LNCAP (cell line): ENCODE measurements at regions not wholly inside any gene's neighbourhood (a gene's known extent, or its start where the extent isn't known, plus 50 kb on each side); places are given as distances from the start of the nearest gene placed in this dataset.

Source experiments
- TF ChIP-seq, protein P1 (sequence below): fragments of 450-650 bp; IDR thresholded peaks from 2 replicates; pipeline ENCODE4 v1.5.1; 2017; ENCODE audit warnings: mild to moderate bottlenecking

- TF ChIP-seq, protein P1, sequence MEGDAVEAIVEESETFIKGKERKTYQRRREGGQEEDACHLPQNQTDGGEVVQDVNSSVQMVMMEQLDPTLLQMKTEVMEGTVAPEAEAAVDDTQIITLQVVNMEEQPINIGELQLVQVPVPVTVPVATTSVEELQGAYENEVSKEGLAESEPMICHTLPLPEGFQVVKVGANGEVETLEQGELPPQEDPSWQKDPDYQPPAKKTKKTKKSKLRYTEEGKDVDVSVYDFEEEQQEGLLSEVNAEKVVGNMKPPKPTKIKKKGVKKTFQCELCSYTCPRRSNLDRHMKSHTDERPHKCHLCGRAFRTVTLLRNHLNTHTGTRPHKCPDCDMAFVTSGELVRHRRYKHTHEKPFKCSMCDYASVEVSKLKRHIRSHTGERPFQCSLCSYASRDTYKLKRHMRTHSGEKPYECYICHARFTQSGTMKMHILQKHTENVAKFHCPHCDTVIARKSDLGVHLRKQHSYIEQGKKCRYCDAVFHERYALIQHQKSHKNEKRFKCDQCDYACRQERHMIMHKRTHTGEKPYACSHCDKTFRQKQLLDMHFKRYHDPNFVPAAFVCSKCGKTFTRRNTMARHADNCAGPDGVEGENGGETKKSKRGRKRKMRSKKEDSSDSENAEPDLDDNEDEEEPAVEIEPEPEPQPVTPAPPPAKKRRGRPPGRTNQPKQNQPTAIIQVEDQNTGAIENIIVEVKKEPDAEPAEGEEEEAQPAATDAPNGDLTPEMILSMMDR: no peak
Observed at GRCh38 chr13:26837997-26838396, 77.4 kb upstream of the GPR12 start.

GRCh38 chr13:26837102-26837501 lies 76.5 kb upstream of the GPR12 start:
- TF ChIP-seq, protein P1: no peak

DNA sequence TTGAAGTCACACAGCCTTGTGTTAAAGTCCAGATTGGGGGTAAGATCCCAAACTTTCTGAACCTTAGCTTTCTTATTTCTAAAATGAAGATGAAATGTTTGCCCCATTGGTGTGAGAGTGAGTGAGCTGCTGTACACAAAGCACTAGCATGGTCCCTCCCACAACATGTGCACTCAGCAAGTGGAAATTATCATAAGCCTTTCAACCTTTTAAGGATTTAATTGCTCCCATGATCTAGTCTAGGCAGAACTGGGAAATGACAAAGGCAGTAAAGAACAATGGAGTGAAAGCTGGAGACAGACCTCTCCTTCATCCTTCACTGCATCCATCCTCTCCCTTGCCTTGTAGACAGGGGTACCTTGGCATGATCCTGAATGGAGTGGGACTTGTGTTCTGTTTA lies 76.0 kb upstream of the GPR12 start:
- TF ChIP-seq, protein P1: no peak

GRCh38 chr13:26834646-26835045 lies 74.1 kb upstream of the GPR12 start:
- TF ChIP-seq, protein P1: no peak

GRCh38 chr13:26831336-26831908 lies 70.8 kb upstream of the GPR12 start:
- TF ChIP-seq, protein P1: no peak

GRCh38 chr13:26829716-26830115 lies 69.1 kb upstream of the GPR12 start:
- TF ChIP-seq, protein P1: no peak

DNA sequence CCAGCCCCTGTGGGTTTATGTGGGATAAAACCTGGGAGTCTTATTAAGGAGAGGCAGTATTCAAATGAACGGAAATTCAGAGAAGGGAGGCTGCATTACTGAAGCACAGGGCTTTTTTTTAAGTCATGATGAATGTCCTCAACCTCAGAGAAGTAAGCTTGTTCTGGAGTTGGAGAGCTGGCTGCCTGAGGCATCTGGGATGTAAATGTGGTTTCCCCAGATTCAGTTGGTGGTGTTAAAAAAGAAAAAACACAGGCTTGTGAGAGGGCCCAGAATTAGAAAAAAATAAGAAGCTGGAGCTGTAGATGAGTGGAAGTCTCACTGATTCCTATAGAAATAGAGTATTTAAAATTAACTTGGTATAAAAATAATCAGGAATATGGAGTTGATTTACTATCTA lies 64.0 kb upstream of the GPR12 start:
- TF ChIP-seq, protein P1: no peak

GRCh38 chr13:26822146-26822545 lies 61.6 kb upstream of the GPR12 start:
- TF ChIP-seq, protein P1: no peak
